Stomach (tissue), 8 donors: ENCODE measurements at regions not wholly inside any gene's neighbourhood (a gene's known extent, or its start where the extent isn't known, plus 50 kb on each side); places are given as distances from the start of the nearest gene placed in this dataset.
A peak's percentile ranks its signal among the peaks of the same experiment; 100 is the strongest.

Experiments used
- DNase-seq, 2 donors: peaks; one replicate each; pipeline versions ENCODE4 v3.0.0 to v3.0.0-alpha.2; 2013 to 2019
- H3K27ac ChIP-seq, 5 donors: fragments of 200-600 bp in 4 of 5; sonication (generic) in 4 of 5; one replicate each; pipeline ENCODE4 v1.5.1; 2013 to 2019; ENCODE audit warnings: mild to moderate bottlenecking in 1 of 5, moderate library complexity in 1 of 5
- H3K27me3 ChIP-seq, 3 donors: fragments of 200-600 bp; sonication (generic); one replicate each; pipeline ENCODE4 v1.5.1; 2017 to 2019; ENCODE audit warnings: mixed run types in 1 of 3
- H3K36me3 ChIP-seq, 4 donors: fragments of 200-600 bp; sonication (generic); 1 replicate in 3 of 4; 2 replicates in 1 of 4; pipeline ENCODE4 v1.5.1; 2016 to 2019
- H3K4me1 ChIP-seq, 4 donors: fragments of 200-600 bp; sonication (generic); one replicate each; pipeline ENCODE4 v1.5.1; 2016 to 2019
- H3K4me3 ChIP-seq, 4 donors: fragments of 200-600 bp; sonication (generic) in 3 of 4; one replicate each; pipeline ENCODE4 v1.5.1; 2016 to 2019; ENCODE audit warnings: mild to moderate bottlenecking in 1 of 4
- H3K9me3 ChIP-seq, 4 donors: fragments of 200-600 bp; sonication (generic); one replicate each; pipeline ENCODE4 v1.5.1; 2016 to 2019
- EP300 ChIP-seq: sonication (generic); formaldehyde crosslinking; IDR thresholded peaks from one replicate; pipeline ENCODE4 v1.6.1; 2017; ENCODE audit warnings: antibody characterized with exemption
- POLR2A ChIP-seq, 4 donors: fragments of 450-650 bp; IDR thresholded peaks; one replicate each; pipeline ENCODE4 v1.6.1; 2016; ENCODE audit warnings: antibody characterized with exemption in 4 of 4, control low read depth in 2 of 4, mild to moderate bottlenecking in 1 of 4, moderate library complexity in 1 of 4
- POLR2AphosphoS5 ChIP-seq, 3 donors: sonication (generic); formaldehyde crosslinking; IDR thresholded peaks; one replicate each; pipeline ENCODE4 v1.6.1; 2016; ENCODE audit warnings: antibody characterized with exemption in 3 of 3
- WGBS, 5 donors: extraction: QIAGEN DNeasy Blood & Tissue Kit in 3 of 5; methylation state at CpG; one replicate each; pipeline versions ENCODE4 v1.1.5 to v1.1.7; 2013 to 2018; 5-methylcytosine and 5-hydroxymethylcytosine counted together
- intact Hi-C: fragments of 100-400 bp; cut with DNase I; formaldehyde crosslinking; loops from one replicate; pipeline ENCODE4 v1.15.1; 2023; ENCODE audit warnings: low total_unique reads
- TF ChIP-seq, protein P1 (sequence below), 7 experiments: fragments of 450-650 bp in 4 of 7; fragments of 200-600 bp in 3 of 7; sonication (generic) in 3 of 7; IDR thresholded peaks; one replicate each; pipeline ENCODE4 v1.5.1; 2016 to 2019; ENCODE audit warnings: antibody characterized with exemption in 7 of 7, control low read depth in 2 of 7, mild to moderate bottlenecking in 1 of 7
- donor health status: healthy with polysubstance abuse.
- donor health status: Bipolar disorder and iron deficiency.
- donor health status: healthy.

- Histone ChIP-seq H3K27ac (no peak overlapping the region), H3K27me3 (peaks cover 0 to 72% (median 0%) of the 10 kb centered on the region in 3 donors), H3K9me3 (no peaks in the 10 kb centered on the region), H3K4me3 (no peak overlapping the region), H3K36me3 (no peaks in the 10 kb centered on the region), H3K4me1 (peaks cover 0 to 3% (median 0%) of the 10 kb centered on the region in 4 donors)
- WGBS, 5 donors, result 40 to 61% (median 50%) methylated on average over 5 to 10 of the region's 10 CpGs
- intact Hi-C loops, result no loop called here
- DNase-seq, result no peak
- TF ChIP-seq POLR2AphosphoS5 (IDR thresholded peaks at IDR 0.05) (no peak), EP300 (no peak), POLR2A (IDR thresholded peaks at IDR 0.05) (no peak)
- TF ChIP-seq, protein P1, sequence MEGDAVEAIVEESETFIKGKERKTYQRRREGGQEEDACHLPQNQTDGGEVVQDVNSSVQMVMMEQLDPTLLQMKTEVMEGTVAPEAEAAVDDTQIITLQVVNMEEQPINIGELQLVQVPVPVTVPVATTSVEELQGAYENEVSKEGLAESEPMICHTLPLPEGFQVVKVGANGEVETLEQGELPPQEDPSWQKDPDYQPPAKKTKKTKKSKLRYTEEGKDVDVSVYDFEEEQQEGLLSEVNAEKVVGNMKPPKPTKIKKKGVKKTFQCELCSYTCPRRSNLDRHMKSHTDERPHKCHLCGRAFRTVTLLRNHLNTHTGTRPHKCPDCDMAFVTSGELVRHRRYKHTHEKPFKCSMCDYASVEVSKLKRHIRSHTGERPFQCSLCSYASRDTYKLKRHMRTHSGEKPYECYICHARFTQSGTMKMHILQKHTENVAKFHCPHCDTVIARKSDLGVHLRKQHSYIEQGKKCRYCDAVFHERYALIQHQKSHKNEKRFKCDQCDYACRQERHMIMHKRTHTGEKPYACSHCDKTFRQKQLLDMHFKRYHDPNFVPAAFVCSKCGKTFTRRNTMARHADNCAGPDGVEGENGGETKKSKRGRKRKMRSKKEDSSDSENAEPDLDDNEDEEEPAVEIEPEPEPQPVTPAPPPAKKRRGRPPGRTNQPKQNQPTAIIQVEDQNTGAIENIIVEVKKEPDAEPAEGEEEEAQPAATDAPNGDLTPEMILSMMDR (IDR thresholded peaks at IDR 0.05), result no peak
Measured at GRCh38 chr19:30651066-30651465, 278.9 kb downstream of the ZNF536 start.

GRCh38 chr19:30649934-30650614, 277.9 kb downstream of the ZNF536 start:
- intact Hi-C loops, result no loop called here
- Histone ChIP-seq H3K27me3 (peaks cover 0 to 67% (median 0%) of the 10 kb centered on the region in 3 donors), H3K36me3 (no peaks in the 10 kb centered on the region), H3K4me3 (no peak overlapping the region), H3K27ac (no peak overlapping the region), H3K9me3 (no peaks in the 10 kb centered on the region), H3K4me1 (peaks cover 0 to 3% (median 0%) of the 10 kb centered on the region in 4 donors)
- peak in 1 of 2 donors; percentile 89 for DNase-seq
- TF ChIP-seq, protein P1 (IDR thresholded peaks at IDR 0.05), result peak in 4 of 7 experiments; percentile 44 to 55 (median 46)
- TF ChIP-seq POLR2A (IDR thresholded peaks at IDR 0.05) (no peak), POLR2AphosphoS5 (IDR thresholded peaks at IDR 0.05) (no peak)
- WGBS, 5 donors, result 12 to 15% (median 13%) methylated on average over 9 of the region's 9 CpGs

DNA sequence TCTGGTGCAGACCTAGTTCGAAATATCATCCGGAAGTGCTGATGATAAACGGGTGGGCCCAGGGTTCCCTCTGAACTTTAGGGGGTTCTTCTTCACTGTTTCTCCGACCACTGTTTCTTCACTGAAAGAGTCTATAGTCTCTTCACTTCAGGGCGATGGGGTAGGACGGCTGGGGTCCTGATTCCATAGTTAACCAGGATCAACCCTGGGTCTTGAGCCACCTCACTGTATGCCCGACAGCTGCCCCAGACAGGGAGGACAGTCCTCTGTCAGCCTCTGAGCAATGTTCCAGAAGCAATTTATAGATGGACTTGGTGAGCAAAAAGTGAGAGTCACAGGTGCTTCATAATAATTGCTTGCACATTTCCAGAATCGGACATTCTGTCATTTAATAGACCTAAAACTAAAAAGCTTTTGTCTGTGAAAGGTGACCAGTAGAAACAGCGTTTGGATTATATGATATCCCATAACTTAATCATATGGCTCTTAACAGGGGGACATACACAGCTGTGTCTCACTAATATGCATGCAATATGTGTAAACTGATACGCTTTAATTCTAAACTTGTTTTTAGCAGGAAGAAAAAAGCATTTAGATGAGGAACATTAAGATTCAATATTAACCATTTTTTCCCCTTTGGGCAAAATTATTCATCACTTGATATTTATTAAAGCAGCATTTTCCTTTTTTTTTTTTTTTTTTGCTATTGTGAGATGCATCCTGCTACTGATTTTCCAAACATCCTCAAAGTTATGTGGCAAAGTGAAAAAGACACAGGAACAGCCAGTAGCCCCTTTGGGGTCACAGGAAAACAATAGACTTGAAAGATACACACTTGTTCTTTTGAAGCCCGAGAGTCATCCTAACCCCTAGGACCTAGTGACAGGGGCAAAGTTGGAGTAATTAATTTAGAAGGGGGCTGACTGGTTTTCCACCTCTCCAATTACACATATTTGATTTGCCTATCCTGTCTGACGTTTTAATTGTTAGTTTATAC, 277.0 kb downstream of the ZNF536 start:
- Histone ChIP-seq H3K27ac (no peak overlapping the region), H3K9me3 (no peaks in the 10 kb centered on the region), H3K27me3 (peaks cover 0 to 58% (median 0%) of the 10 kb centered on the region in 3 donors), H3K36me3 (no peaks in the 10 kb centered on the region), H3K4me1 (peaks cover 0 to 3% (median 0%) of the 10 kb centered on the region in 4 donors), H3K4me3 (no peak overlapping the region)
- 68 to 77% (median 74%) methylated on average over 12 of the region's 12 CpGs for WGBS, 5 donors
- DNase-seq, result no peak
- TF ChIP-seq EP300, result no peak
- TF ChIP-seq, protein P1 (IDR thresholded peaks at IDR 0.05), result no peak
- no peak for TF ChIP-seq POLR2AphosphoS5 (IDR thresholded peaks at IDR 0.05)
- no peak for TF ChIP-seq POLR2A (IDR thresholded peaks at IDR 0.05)
- intact Hi-C loops, result no loop called here

GRCh38 chr19:30647891-30648720, 275.9 kb downstream of the ZNF536 start:
- H3K9me3 ChIP-seq, result no peaks in the 10 kb centered on the region
- no peak overlapping the region for H3K27ac ChIP-seq
- no peak overlapping the region for H3K4me3 ChIP-seq
- peaks cover 0 to 48% (median 0%) of the 10 kb centered on the region in 3 donors for H3K27me3 ChIP-seq
- WGBS, 5 donors, result 51 to 61% (median 55%) methylated on average over 19 of the region's 19 CpGs
- peaks cover 0 to 3% (median 0%) of the 10 kb centered on the region in 4 donors for H3K4me1 ChIP-seq
- intact Hi-C loops, result no loop called here
- TF ChIP-seq POLR2AphosphoS5 (IDR thresholded peaks at IDR 0.05) (no peak), EP300 (no peak), POLR2A (IDR thresholded peaks at IDR 0.05) (no peak)
- TF ChIP-seq, protein P1 (IDR thresholded peaks at IDR 0.05), result no peak
- DNase-seq, result no peak
- H3K36me3 ChIP-seq, result no peaks in the 10 kb centered on the region
